Keratinocyte (primary cell): ENCODE measurements at regions not wholly inside any gene's neighbourhood (a gene's known extent, or its start where the extent isn't known, plus 50 kb on each side); places are given as distances from the start of the nearest gene placed in this dataset.
"Not testable (repeated sequence)": the region's sequence is repeated elsewhere in the genome, so short reads cannot be mapped to it uniquely, and the experiment has no call there.

Experiments used
- DNase-seq: peaks from one replicate; pipeline ENCODE4 v3.0.0-alpha.2; 2011; ENCODE audit warnings: low read depth, missing footprints, low spot score
- FAIRE-seq: peaks from 2 replicates; lab custom pipeline; 2011; peaks lifted over from hg19 to GRCh38; lab: Jason Lieb, UNC
- H2AFZ ChIP-seq: 2 replicates; pipeline ENCODE4 v1.6.0; 2012; ENCODE audit warnings: low read length, control low read depth, inconsistent platforms; ENCODE audit not compliant: control insufficient read depth
- H3K27ac ChIP-seq: 2 replicates; pipeline ENCODE4 v1.5.1; 2011; ENCODE audit warnings: low read length; ENCODE audit not compliant: control insufficient read depth, insufficient read depth
- H3K27me3 ChIP-seq: 3 replicates; pipeline ENCODE4 v1.6.0; 2011; ENCODE audit warnings: low read length; ENCODE audit not compliant: control insufficient read depth, insufficient read depth; ENCODE audit errors: extremely low read depth
- H3K36me3 ChIP-seq, 2 experiments: 2 replicates in 1 of 2; 3 replicates in 1 of 2; pipeline ENCODE4 v1.5.1; 2011; ENCODE audit warnings: low read length in 2 of 2, mild to moderate bottlenecking in 1 of 2; ENCODE audit not compliant: control insufficient read depth in 2 of 2, insufficient read depth in 2 of 2; ENCODE audit errors: extremely low read depth in 1 of 2
- H3K4me1 ChIP-seq: 3 replicates; pipeline ENCODE4 v1.5.1; 2011; ENCODE audit warnings: low read length; ENCODE audit not compliant: control insufficient read depth, insufficient read depth; ENCODE audit errors: extremely low read depth
- H3K4me2 ChIP-seq: 3 replicates; pipeline ENCODE4 v1.6.0; 2011; ENCODE audit warnings: low read depth, low read length; ENCODE audit not compliant: control insufficient read depth, insufficient read depth; ENCODE audit errors: extremely low read depth
- H3K4me3 ChIP-seq, 3 experiments: fragments of 200-600 bp in 1 of 3; sonication (generic) in 1 of 3; 2 replicates in 2 of 3; 3 replicates in 1 of 3; pipeline ENCODE4 v1.5.1; 2011 to 2016; ENCODE audit warnings: low read length in 3 of 3, mild to moderate bottlenecking in 3 of 3, control low read depth in 2 of 3, inconsistent platforms in 1 of 3, low read depth in 1 of 3, mixed read lengths in 1 of 3, mixed run types in 1 of 3, moderate library complexity in 1 of 3; ENCODE audit not compliant: control insufficient read depth in 2 of 3, insufficient read depth in 2 of 3; ENCODE audit errors: extremely low read depth in 1 of 3
- H3K79me2 ChIP-seq: 2 replicates; pipeline ENCODE4 v1.6.0; 2012; ENCODE audit warnings: low read length; ENCODE audit not compliant: control insufficient read depth, insufficient read depth
- H3K9ac ChIP-seq: 3 replicates; pipeline ENCODE4 v1.6.0; 2011; ENCODE audit warnings: low read length; ENCODE audit not compliant: control insufficient read depth, insufficient read depth; ENCODE audit errors: extremely low read depth
- H3K9me1 ChIP-seq: 3 replicates; pipeline ENCODE4 v1.6.0; 2011; ENCODE audit warnings: low read length; ENCODE audit not compliant: control insufficient read depth, insufficient read depth; ENCODE audit errors: extremely low read depth
- H3K9me3 ChIP-seq: 2 replicates; pipeline ENCODE4 v1.5.1; 2012; ENCODE audit warnings: low read depth, low read length; ENCODE audit not compliant: control insufficient read depth
- H4K20me1 ChIP-seq: 3 replicates; pipeline ENCODE4 v1.6.0; 2011; ENCODE audit warnings: low read length; ENCODE audit not compliant: control insufficient read depth, insufficient read depth; ENCODE audit errors: extremely low read depth
- dilution Hi-C: fragments of 300-500 bp; cut with MboI; formaldehyde crosslinking; loops from one replicate; pipeline ENCODE4 v1.7.0; 2020; ENCODE audit warnings: low sequenced_read_pairs; ENCODE audit not compliant: extremely low pct_ligation_motif_present

DNA sequence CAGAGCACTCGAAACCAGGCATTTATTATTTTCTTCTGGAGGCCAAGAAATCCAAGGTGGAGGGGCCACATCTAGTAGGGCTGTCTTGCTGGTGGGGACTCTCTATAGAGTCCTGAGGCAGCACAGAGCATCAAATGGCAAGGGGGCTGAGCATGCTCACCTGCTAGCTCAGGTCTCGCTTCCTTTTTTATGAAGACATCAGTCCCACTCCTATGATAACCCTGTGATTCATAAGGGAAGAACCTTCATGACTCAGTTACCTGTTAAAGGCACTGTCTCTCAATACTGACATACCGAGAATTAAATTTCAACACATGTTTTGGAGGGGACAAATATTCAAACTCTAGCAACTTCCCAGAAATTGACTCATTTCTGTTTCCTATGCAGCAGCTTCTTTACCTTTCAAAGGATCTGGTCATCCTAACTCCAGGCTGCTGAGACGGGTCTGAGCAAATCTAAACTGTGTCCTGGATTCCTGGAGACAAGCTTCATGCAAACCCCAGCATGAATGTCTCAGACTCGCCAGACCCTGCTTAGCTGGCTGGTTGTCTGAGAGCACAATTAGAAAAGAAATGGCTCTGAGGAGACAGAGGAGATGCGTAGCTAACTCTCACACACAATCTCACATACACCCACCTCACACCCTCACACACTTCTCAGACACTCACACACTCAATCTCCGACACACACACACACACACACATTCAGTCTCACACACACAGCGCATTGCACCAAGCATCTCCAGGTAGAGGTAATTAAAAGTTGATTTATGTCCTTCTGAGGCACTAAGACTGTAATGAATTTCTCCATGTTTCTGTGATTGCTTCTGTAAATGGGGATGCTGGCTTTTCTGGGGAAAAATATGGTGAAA, 280.8 kb downstream of the BCL2L11 start:
- H4K20me1 ChIP-seq, H3K27me3 ChIP-seq, H3K4me3 ChIP-seq, H3K79me2 ChIP-seq, H2AFZ ChIP-seq, dilution Hi-C loops, H3K4me1 ChIP-seq, H3K9me1 ChIP-seq, DNase-seq, H3K9me3 ChIP-seq, H3K36me3 ChIP-seq, H3K9ac ChIP-seq: not testable (repeated sequence)
- FAIRE-seq, result peak; percentile 98
- H3K4me2 ChIP-seq, result peak overlapping the region; percentile 10
- peak overlapping the region; percentile 40 for H3K27ac ChIP-seq

DNA sequence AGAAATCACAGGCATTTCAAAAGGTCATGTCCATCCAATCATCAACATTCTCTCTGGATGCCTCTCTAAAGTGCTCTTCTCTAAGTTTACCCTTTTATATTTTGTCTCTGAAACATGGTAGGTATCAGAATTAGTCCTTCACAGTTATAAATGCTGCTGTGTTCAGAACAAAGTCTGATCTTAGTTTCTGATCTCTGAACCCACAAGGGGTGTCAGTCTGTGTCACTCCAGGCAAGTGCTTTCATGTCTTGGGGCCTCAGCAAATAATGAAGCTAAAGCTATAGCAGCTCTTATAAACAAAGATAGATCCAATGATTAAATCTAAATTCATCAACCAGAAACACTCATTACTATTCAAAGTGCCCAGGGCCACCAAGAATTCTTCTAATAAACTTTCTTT, 281.7 kb downstream of the BCL2L11 start:
- DNase-seq, H3K27me3 ChIP-seq, dilution Hi-C loops, H2AFZ ChIP-seq, H3K27ac ChIP-seq, H3K4me1 ChIP-seq, H3K4me2 ChIP-seq, H3K9ac ChIP-seq, H3K36me3 ChIP-seq, H3K4me3 ChIP-seq, H3K9me3 ChIP-seq, H4K20me1 ChIP-seq, H3K79me2 ChIP-seq, H3K9me1 ChIP-seq: not testable (repeated sequence)
- peak; percentile 74 for FAIRE-seq

DNA sequence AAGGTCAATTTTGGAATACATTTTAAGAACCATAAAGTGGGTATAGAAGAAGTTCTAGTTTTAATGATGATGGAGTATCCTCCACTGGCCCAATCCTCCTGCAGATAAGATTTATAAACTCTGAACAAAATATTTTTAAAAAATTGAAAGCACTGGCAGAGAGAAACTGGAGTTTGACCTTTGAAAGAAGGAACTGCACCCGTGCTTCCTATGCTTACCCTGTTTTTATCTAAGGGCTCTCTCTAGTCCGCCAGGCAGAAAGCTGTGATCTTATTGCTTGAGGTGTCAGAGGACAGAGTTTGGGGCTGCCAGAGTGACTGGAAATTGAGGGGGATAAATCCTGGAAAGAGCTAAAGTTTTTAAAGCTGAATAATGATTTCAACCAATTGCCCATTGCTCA, 282.6 kb downstream of the BCL2L11 start:
- H3K27ac ChIP-seq, H3K36me3 ChIP-seq, FAIRE-seq, H3K9me1 ChIP-seq, H3K4me3 ChIP-seq, dilution Hi-C loops, H3K9me3 ChIP-seq, H3K4me1 ChIP-seq, H3K9ac ChIP-seq, DNase-seq, H3K79me2 ChIP-seq, H3K27me3 ChIP-seq, H3K4me2 ChIP-seq, H4K20me1 ChIP-seq, H2AFZ ChIP-seq: not testable (repeated sequence)

DNA sequence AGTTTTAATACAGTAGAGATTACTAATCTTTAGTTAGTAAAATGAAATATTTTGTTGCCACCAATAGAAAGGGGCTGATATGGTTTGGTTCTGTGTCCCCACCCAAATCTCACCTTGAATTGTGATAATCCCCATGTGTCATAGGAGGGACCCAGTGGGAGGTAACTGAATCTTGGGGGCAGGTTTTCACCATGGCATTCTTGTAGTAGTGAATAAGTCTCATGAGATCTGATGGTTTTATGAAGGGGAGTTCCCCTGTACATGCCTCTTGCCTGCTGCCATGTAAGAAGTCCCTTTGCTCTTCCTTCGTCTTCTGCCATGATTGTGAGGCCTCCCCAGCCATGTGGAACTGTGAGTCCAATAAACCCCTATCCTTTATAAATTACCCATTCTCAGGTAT, 285.9 kb downstream of the BCL2L11 start:
- H2AFZ ChIP-seq, FAIRE-seq, H3K4me2 ChIP-seq: not testable (repeated sequence)

DNA sequence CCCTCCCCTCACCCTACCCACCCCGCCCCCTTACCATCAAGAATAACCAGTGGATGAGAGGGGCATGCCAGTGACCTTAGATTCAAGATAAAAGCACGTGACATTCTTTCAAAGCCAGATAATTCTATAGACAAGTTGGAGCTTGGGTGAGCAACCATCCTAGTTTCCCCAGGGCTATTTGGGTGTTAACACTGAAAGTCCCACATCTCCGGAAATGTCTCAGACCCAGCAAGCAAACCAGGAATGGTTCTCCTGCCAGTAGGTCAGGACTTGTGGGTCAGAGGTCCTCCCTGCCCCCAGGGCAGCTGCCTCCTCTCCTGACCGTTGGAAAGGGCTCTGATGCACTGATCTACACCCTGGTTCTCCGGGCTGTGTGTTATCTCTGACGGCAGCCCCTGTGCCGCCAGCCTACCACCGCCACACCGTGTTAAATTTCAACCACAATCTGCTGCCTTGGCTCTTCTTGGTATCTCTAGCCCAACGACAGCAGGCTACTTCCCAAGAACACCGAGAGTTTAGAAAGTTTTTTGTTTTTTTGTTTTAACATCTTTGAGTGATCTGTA, 287.0 kb downstream of the BCL2L11 start:
- H3K27me3 ChIP-seq, H3K9me3 ChIP-seq, H3K79me2 ChIP-seq, H2AFZ ChIP-seq, H3K4me2 ChIP-seq, H3K9ac ChIP-seq, H4K20me1 ChIP-seq, H3K27ac ChIP-seq, DNase-seq, dilution Hi-C loops, H3K4me1 ChIP-seq, H3K4me3 ChIP-seq, H3K36me3 ChIP-seq, H3K9me1 ChIP-seq: not testable (repeated sequence)
- peak; percentile 87 for FAIRE-seq

More for the DNA sequence above, 285.9 kb downstream of the BCL2L11 start:
- H3K9me1 ChIP-seq, H3K9me3 ChIP-seq, dilution Hi-C loops, H3K27me3 ChIP-seq, H3K27ac ChIP-seq, H3K36me3 ChIP-seq, H4K20me1 ChIP-seq, H3K79me2 ChIP-seq, H3K9ac ChIP-seq, DNase-seq, H3K4me1 ChIP-seq, H3K4me3 ChIP-seq: not testable (repeated sequence)
